NCI-H2196 (cell line): ENCODE measurements at regions not wholly inside any gene's neighbourhood (a gene's known extent, or its start where the extent isn't known, plus 50 kb on each side); places are given as distances from the start of the nearest gene placed in this dataset.

ENCODE experiments used
- DNase-seq: peaks from one replicate; lab custom pipeline; 2025; ENCODE audit not compliant: unreplicated experiment; lab: John Stamatoyannopoulos, UW

DNA sequence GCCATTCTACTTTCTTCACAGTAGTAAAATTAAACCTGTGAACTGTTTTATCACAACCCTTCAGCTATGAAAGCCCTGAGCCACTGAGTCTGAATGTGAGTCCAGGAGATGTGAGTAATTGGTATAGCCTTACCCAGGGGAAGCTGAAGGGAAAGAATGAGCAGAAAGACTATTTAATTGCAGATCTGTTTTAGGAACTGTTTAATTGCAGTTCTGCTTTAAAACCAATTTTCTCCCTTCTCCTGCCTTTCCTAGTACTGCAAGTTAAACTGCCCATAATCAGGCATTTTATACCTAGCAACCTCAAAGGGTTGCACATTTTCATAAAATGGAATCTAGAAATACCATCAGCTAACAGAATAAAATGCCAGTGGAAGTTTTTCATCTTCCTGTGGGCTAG lies 476.7 kb downstream of the OCA2 start:
- DNase-seq: no peak

DNA sequence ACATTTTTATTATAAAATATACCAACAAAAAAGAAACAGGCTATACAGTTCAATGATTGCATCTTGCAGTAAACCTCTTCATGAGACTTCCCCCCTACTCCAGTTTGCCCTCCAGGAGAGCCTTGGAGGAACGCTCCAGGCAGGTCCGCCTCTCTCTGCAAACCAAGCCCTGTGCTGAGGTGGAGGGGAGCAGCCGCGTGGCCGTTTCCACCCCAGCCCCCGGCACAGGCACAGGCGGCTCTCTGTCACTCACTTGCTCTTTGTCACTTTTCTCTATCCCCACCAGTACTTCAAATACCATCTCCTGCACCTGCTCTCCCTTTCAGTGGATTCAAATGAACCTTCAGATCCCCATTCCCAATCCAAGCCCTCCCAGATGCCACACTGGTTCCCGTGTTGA lies 479.9 kb downstream of the OCA2 start:
- DNase-seq: no peak

DNA sequence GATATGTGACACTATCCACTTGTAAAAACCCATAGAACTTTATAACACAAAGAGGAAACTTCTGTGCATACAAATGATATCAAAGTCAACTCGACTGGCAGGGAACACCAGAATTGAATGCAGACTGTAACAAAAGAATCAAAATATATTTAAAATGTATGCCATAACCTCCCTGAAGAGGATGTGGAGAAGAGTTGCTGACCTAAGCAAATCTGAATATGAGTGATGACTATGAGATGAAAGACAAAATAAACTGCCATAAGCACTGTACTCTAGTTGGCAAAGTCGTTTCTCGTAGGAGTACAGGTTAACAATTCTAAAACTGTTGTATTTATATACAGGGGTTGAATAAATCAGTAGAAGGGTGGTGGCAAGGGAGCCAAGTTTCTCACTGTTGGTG lies 482.1 kb downstream of the OCA2 start:
- DNase-seq: no peak

DNA sequence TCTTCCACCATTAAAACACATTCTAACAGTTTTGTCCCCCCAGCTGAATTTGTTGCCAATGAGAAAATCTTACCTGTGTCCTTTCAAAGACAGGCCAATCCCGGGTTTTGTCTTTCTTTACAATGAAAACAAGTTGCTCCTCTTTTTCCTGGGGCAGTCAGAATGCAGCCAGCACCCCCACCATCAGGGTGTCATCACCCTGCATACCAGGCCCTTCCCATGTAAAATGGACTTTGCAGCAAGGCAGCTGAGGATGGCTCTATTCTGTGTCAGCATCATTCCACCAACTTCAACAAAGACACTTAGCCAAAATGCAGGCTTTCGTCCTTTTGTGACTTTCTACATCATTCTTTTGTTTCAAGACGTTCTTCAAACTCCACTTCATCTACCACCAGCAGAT lies 490.9 kb downstream of the OCA2 start:
- no peak for DNase-seq

DNA sequence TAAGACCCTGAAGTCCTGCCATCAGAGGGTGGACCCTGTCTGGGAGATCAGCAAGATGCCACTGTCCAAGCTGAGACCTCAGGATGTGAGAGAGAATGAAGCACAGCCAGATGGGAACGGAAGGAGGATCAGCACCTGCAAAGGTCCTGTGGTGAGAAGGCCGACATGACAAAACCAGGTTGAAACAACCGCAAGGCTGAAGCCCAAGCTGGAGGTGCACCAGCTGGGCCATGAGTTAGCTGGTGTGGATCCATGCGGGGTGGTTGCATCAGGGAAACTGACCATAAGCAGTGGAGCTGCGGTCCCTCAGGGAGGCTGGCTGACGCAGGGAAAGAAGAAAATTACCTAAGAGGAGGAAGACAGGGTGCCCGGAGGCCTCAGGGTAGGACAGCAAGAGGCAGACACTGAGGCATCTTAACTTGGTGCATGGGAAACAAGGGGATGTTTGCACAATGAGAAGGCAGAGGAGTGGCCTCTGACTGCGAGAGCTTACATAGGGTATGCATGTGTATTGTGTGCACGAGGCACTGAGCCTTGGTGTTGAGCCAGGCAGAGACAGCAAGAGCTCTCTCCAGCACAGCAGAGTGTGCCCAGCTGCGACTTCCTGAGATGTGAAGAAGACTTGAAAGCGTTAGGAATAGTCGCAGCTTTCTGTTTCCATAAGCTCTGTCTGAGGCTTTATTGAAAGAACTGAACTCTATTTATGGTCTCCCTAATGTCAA lies 497.7 kb downstream of the OCA2 start:
- DNase-seq: peak; percentile 18

DNA sequence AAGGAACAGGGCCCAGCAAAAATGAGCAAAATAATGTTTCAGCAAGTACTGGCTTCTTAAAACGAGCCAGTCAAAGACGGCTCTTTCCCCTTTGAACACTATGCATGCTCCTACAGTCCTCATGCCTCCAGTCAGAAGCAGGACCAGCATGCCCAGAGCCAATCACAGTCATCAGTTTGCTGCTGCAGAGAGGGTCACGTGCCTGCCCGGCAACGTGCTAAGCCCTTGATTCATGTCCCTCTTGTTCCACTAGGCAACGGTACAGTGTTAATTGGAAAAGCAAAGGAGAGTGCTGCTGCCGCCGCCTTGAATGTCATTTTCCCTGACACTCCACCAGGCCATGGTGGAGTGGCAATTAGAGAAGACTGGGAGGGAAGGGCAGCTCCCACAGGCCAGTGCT lies 500.1 kb downstream of the OCA2 start:
- DNase-seq: no peak

DNA sequence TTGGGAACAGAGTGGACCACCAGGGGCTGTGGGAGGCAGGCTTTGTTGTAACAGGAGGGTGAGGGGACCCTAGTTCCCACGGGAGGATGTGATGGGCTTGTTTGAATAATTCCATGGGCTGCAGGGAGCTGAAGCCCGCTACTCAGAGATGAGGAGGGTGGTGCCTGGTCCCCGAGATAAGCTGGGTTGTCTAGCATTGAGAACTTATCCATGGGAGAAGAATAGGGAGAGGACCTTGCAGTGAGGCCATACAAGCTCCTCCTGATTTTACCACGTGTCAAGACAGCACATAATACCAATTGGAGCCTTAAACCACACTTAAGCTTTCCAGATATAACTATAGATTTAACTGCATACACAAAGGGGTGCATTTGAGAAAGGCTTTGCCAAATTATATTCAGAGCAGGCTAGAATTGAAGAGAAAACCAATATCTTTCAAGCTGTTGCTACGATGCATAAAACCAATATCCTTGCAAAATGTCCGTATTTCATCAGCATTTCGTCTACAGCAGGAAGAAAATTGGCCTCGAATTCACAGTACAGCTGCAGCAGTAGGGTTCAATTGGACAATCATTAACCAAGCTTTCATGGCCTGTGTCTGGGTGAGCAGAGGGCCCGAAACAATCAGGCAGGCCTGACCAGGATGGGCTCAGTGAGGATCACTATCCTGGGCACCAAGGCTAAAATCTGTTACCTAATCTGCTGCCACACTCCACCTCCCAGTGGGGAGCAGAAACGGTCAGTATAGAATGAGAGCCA lies 500.7 kb downstream of the OCA2 start:
- no peak for DNase-seq

DNA sequence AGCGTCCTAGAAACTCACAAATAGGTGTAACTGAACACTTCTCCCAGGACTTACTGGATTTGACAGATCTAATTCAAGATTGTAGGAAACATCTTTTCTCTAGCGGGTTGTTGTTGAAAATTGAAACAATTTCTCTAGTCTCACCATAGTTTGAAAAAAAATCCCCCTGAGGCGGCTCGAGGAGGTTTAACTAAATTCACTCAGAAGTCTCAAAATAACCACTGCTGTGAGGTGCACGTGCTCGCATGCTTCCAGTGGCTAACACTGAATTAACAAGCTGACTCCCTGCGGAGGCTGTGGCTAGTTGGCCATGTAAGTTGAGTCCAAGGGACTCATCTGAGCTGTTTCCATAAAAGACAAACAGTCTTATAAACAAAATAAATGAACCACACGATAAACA lies 503.9 kb downstream of the OCA2 start:
- DNase-seq: no peak

DNA sequence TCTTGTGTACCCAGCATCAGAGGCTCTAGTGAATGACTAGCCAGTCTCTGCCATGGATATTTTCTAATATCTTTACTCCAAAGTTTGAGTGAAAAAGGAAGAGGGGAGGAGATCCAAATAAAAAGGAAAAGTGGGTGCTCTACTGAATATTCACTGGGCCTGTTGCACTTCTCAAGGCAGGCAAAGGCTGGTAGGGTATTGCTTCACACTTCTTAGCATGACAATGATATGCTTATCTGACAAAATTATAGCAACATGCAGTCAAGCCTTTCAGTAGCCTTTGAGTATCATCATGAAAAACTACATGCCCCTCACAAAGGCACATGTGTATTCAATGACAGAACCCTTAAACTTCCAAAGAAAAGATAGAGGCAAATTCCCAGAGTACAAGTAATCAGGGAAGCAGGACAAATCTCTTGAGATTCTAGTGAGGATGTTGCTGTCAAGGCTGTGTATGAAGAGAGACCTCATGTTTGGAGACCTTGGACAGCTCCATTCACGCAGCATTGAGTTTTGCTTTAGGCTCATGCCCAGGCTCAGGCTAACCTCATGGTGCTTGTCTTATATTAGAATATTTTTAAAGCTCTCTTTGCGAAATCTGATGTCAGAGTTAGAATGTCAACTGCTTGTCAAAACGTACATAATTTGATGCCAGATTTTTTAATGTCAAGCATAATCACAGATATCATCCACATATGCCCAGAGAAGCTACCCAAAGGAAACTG lies 506.9 kb downstream of the OCA2 start:
- no peak for DNase-seq
